ENCODE measurements at regions not wholly inside any gene's neighbourhood (a gene's known extent, or its start where the extent isn't known, plus 50 kb on each side); places are given as distances from the start of the nearest gene placed in this dataset.

DNA sequence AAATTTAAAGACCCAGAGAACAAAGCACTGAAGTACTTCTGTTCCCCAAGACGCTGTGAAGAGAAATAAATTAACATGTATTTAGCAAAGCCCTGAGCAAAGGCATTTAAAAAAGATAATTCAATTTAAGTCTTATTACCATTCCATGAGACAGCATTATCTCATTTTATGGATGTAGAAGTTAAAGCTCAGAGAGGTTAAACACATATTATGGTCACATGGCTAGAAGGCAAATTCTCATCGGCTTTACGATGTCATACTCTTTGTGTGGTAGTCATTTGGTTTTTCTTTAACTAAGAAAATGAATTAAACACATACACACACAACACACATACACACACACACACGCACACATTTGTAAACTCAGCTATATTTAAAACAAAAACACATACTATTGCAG lies 262.7 kb downstream of the HS3ST1 start:
- Histone ChIP-seq H4K5ac (ENCODE audit: low read length) (no peak overlapping the region), H3K27ac (ENCODE audit: low read depth, low read length) (no peak overlapping the region), H3K56ac (ENCODE audit: low read length) (no peak overlapping the region), H3K4me2 (ENCODE audit: low read length) (no peak overlapping the region), H3K27me3 (ENCODE audit: insufficient read depth, low read length, poor library complexity) (no peaks in the 10 kb centered on the region), H2BK15ac (replicated peaks; ENCODE audit: low read depth) (no peak overlapping the region), H4K8ac (ENCODE audit: low read depth, low read length) (no peak overlapping the region), H3K36me3 (ENCODE audit: control insufficient read depth, insufficient read depth, low read length) (no peaks in the 10 kb centered on the region), H3K79me2 (ENCODE audit: control insufficient read depth, insufficient read depth, low read length) (no peaks in the 10 kb centered on the region), H3K9ac (ENCODE audit: low read length) (no peak overlapping the region), H3K18ac (ENCODE audit: low read length) (no peak overlapping the region), H3K4me3 (ENCODE audit: low read length) (no peak overlapping the region), H2AK5ac (ENCODE audit: low read length) (no peak overlapping the region), H3K4me1 (ENCODE audit: control insufficient read depth, low read depth, low read length) (peaks cover under 1% of the 10 kb centered on the region), H3K79me1 (ENCODE audit: low read length) (no peaks in the 10 kb centered on the region), H2BK120ac (ENCODE audit: low read depth, low read length) (no peak overlapping the region), H2BK5ac (ENCODE audit: low read length) (no peak overlapping the region), H3K4ac (ENCODE audit: low read depth, low read length) (no peak overlapping the region), H3K23ac (ENCODE audit: low read length) (no peak overlapping the region)
- DNase-seq, result no peak
- 100% methylated on average over 1 of the region's 4 CpGs for WGBS (ENCODE audit: extremely low coverage, insufficient coverage, low lambda C conversion rate)

DNA sequence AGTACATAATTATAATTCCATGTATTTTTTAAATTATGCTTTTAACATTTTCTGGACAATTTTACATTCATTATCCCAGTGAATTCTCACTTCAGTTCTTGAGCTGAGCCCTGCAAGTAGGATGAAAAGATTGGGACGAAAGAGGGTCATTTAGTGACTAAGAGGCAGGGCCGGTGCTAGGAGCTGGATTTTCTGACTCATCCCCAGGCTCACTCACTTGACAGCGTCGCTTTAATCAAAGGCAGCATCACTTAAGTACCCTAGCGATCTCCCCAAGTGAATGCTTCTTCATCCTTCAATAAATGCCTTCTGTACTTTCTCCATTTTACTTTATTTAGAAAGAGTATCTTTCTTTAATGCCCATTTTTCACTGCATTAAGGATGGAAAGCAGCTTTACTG lies 263.6 kb downstream of the HS3ST1 start:
- H3K9ac ChIP-seq (ENCODE audit: low read length), result no peak overlapping the region
- no peaks in the 10 kb centered on the region for H3K79me1 ChIP-seq (ENCODE audit: low read length)
- H3K56ac ChIP-seq (ENCODE audit: low read length), result no peak overlapping the region
- H3K18ac ChIP-seq (ENCODE audit: low read length), result no peak overlapping the region
- H2BK120ac ChIP-seq (ENCODE audit: low read depth, low read length), result no peak overlapping the region
- no peaks in the 10 kb centered on the region for H3K79me2 ChIP-seq (ENCODE audit: control insufficient read depth, insufficient read depth, low read length)
- H3K27me3 ChIP-seq (ENCODE audit: insufficient read depth, low read length, poor library complexity), result no peaks in the 10 kb centered on the region
- WGBS (ENCODE audit: extremely low coverage, insufficient coverage, low lambda C conversion rate), result no CpG with 5 or more reads among the region's 5 CpGs
- no peak overlapping the region for H4K5ac ChIP-seq (ENCODE audit: low read length)
- no peak overlapping the region for H3K23ac ChIP-seq (ENCODE audit: low read length)
- no peak overlapping the region for H3K27ac ChIP-seq (ENCODE audit: low read depth, low read length)
- H3K36me3 ChIP-seq (ENCODE audit: control insufficient read depth, insufficient read depth, low read length), result no peaks in the 10 kb centered on the region
- no peak overlapping the region for H3K4ac ChIP-seq (ENCODE audit: low read depth, low read length)
- no peak overlapping the region for H3K4me2 ChIP-seq (ENCODE audit: low read length)
- H2BK5ac ChIP-seq (ENCODE audit: low read length), result no peak overlapping the region
- H2BK15ac ChIP-seq (replicated peaks; ENCODE audit: low read depth), result no peak overlapping the region
- H4K8ac ChIP-seq (ENCODE audit: low read depth, low read length), result no peak overlapping the region
- DNase-seq, result peak; percentile 48
- no peak overlapping the region for H2AK5ac ChIP-seq (ENCODE audit: low read length)
- H3K4me3 ChIP-seq (ENCODE audit: low read length), result no peak overlapping the region
- peaks cover 3% of the 10 kb centered on the region for H3K4me1 ChIP-seq (ENCODE audit: control insufficient read depth, low read depth, low read length)

DNA sequence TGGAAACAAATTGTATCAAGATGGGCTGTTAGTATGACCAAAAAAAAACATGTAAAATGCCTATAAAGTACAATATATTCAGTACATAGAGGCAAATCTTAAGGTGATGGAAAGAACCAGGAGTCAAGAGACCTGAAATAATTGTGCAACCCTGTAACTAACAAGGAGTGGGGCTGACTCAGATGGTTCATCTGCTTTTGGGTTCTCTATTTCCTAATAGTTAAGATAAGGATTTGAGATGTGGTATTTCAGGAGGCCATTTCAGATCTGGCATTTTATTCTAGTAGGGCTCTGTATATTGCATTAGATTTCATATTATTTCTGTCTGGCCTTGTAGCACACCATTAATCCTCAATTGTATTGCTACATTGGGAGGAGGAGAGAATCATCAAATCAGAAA lies 268.4 kb downstream of the HS3ST1 start:
- no peak overlapping the region for H3K18ac ChIP-seq (ENCODE audit: low read length)
- no peak overlapping the region for H3K23ac ChIP-seq (ENCODE audit: low read length)
- no peak overlapping the region for H3K4me3 ChIP-seq (ENCODE audit: low read length)
- H3K79me1 ChIP-seq (ENCODE audit: low read length), result no peaks in the 10 kb centered on the region
- no peak for DNase-seq
- no peak overlapping the region for H4K8ac ChIP-seq (ENCODE audit: low read depth, low read length)
- H3K27ac ChIP-seq (ENCODE audit: low read depth, low read length), result no peak overlapping the region
- H2BK120ac ChIP-seq (ENCODE audit: low read depth, low read length), result no peak overlapping the region
- no peak overlapping the region for H3K9ac ChIP-seq (ENCODE audit: low read length)
- no peak overlapping the region for H2AK5ac ChIP-seq (ENCODE audit: low read length)
- no peak overlapping the region for H3K4ac ChIP-seq (ENCODE audit: low read depth, low read length)
- H3K27me3 ChIP-seq (ENCODE audit: insufficient read depth, low read length, poor library complexity), result no peaks in the 10 kb centered on the region
- H2BK15ac ChIP-seq (replicated peaks; ENCODE audit: low read depth), result no peak overlapping the region
- no peak overlapping the region for H2BK5ac ChIP-seq (ENCODE audit: low read length)
- H3K56ac ChIP-seq (ENCODE audit: low read length), result no peak overlapping the region
- no peak overlapping the region for H3K4me2 ChIP-seq (ENCODE audit: low read length)
- H3K79me2 ChIP-seq (ENCODE audit: control insufficient read depth, insufficient read depth, low read length), result no peaks in the 10 kb centered on the region
- H4K5ac ChIP-seq (ENCODE audit: low read length), result no peak overlapping the region
- H3K4me1 ChIP-seq (ENCODE audit: control insufficient read depth, low read depth, low read length), result peaks cover 3% of the 10 kb centered on the region
- H3K36me3 ChIP-seq (ENCODE audit: control insufficient read depth, insufficient read depth, low read length), result no peaks in the 10 kb centered on the region

DNA sequence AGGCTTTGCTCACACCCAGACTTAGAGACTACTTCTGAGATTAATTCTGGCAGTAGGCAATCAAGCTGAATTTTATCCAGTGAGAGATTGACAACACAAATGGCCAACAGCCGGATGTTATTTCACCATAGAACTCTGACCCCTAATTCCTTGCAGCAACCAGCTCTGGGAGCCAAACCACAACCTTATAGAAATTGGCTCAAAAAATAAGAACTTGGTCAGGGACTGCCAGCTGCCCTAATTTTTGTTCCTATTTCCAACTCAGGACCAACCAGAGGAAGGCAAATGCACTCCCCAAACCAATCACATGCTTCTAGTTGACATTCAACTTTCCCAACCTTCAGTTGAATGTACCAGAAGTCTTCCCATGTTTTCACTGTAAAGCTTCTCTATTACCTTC lies 269.7 kb downstream of the HS3ST1 start:
- Histone ChIP-seq H3K4ac (ENCODE audit: low read depth, low read length) (no peak overlapping the region), H3K27ac (ENCODE audit: low read depth, low read length) (no peak overlapping the region), H3K9ac (ENCODE audit: low read length) (no peak overlapping the region), H3K56ac (ENCODE audit: low read length) (no peak overlapping the region), H2BK120ac (ENCODE audit: low read depth, low read length) (no peak overlapping the region), H4K5ac (ENCODE audit: low read length) (no peak overlapping the region), H4K8ac (ENCODE audit: low read depth, low read length) (no peak overlapping the region), H3K4me1 (ENCODE audit: control insufficient read depth, low read depth, low read length) (peaks cover 3% of the 10 kb centered on the region), H3K18ac (ENCODE audit: low read length) (no peak overlapping the region), H3K23ac (ENCODE audit: low read length) (no peak overlapping the region), H3K79me1 (ENCODE audit: low read length) (no peaks in the 10 kb centered on the region), H3K79me2 (ENCODE audit: control insufficient read depth, insufficient read depth, low read length) (no peaks in the 10 kb centered on the region), H2BK5ac (ENCODE audit: low read length) (no peak overlapping the region), H2BK15ac (replicated peaks; ENCODE audit: low read depth) (no peak overlapping the region), H3K36me3 (ENCODE audit: control insufficient read depth, insufficient read depth, low read length) (no peaks in the 10 kb centered on the region), H3K4me3 (ENCODE audit: low read length) (no peak overlapping the region), H3K27me3 (ENCODE audit: insufficient read depth, low read length, poor library complexity) (no peaks in the 10 kb centered on the region), H3K4me2 (ENCODE audit: low read length) (no peak overlapping the region), H2AK5ac (ENCODE audit: low read length) (no peak overlapping the region)
- no CpG with 5 or more reads among the region's 1 CpG for WGBS (ENCODE audit: extremely low coverage, insufficient coverage, low lambda C conversion rate)
- DNase-seq, result no peak

DNA sequence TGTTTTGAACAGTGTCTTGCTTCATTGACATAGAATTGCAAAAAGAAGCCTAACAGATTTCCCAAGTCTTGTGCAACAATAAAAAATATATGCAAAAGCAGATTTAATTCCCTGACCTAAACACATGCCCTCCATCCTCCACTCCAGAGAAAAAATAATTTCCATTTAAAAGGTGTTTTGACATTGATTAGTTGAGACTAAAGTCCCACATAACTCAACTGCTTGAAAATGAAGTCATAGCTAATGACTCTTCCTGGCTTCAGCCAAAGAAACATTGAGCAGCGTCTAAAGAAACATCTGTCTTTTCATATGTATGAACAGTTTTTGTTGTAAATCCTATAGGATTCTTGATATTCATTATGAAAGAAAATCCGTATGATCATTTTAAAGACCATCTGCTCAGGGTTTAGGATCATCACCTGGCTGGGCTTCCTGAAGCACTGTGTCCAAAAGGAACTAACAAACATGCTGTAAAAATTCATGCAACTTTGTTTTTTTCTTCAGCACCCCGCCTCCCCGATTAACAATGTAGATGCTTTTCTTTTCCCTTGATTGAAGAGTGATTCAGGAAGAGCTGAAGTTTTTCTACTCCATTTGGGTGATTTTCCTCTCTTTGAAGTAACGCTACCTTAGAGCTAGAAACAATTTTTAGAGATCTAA lies 273.4 kb downstream of the HS3ST1 start:
- H3K27me3 ChIP-seq (ENCODE audit: insufficient read depth, low read length, poor library complexity), result no peaks in the 10 kb centered on the region
- H3K79me2 ChIP-seq (ENCODE audit: control insufficient read depth, insufficient read depth, low read length), result no peaks in the 10 kb centered on the region
- no peak overlapping the region for H4K8ac ChIP-seq (ENCODE audit: low read depth, low read length)
- no peak overlapping the region for H3K9ac ChIP-seq (ENCODE audit: low read length)
- H3K56ac ChIP-seq (ENCODE audit: low read length), result no peak overlapping the region
- H3K18ac ChIP-seq (ENCODE audit: low read length), result no peak overlapping the region
- WGBS (ENCODE audit: extremely low coverage, insufficient coverage, low lambda C conversion rate), result no CpG with 5 or more reads among the region's 5 CpGs
- no peak overlapping the region for H3K23ac ChIP-seq (ENCODE audit: low read length)
- H3K4me3 ChIP-seq (ENCODE audit: low read length), result no peak overlapping the region
- H2BK120ac ChIP-seq (ENCODE audit: low read depth, low read length), result no peak overlapping the region
- H3K4me1 ChIP-seq (ENCODE audit: control insufficient read depth, low read depth, low read length), result no peaks in the 10 kb centered on the region
- H3K79me1 ChIP-seq (ENCODE audit: low read length), result no peaks in the 10 kb centered on the region
- no peak for DNase-seq
- no peak overlapping the region for H2BK5ac ChIP-seq (ENCODE audit: low read length)
- H3K4me2 ChIP-seq (ENCODE audit: low read length), result no peak overlapping the region
- H4K5ac ChIP-seq (ENCODE audit: low read length), result no peak overlapping the region
- H3K36me3 ChIP-seq (ENCODE audit: control insufficient read depth, insufficient read depth, low read length), result no peaks in the 10 kb centered on the region
- no peak overlapping the region for H2BK15ac ChIP-seq (replicated peaks; ENCODE audit: low read depth)
- no peak overlapping the region for H3K27ac ChIP-seq (ENCODE audit: low read depth, low read length)
- no peak overlapping the region for H3K4ac ChIP-seq (ENCODE audit: low read depth, low read length)
- H2AK5ac ChIP-seq (ENCODE audit: low read length), result no peak overlapping the region

DNA sequence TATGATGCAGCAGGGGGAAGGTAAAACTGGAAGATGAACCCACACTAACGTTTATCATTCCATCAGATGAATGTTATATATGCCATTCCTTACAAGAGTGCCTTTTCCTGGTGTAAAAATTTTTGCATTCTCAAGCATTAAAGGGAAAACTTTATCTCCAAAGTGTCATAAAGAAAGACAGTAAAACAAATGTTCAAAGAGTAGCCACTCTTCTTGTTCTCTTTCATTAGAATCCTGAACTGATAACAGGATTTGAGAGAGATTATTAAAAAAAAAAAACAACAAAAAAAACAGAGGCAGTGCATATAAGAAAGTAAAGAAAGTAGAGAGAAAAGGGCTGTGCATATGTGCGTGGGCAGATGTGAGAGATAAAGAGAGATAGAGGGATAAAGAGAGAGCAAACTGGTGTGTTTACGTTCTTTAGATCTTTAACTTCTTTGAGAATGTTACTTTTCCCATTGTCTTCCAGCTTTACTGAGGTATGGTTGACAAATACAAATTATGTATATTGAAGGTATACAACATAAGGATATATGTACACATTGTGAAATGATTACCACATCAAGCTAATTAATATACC lies 275.4 kb downstream of the HS3ST1 start:
- H3K79me1 ChIP-seq (ENCODE audit: low read length), result no peaks in the 10 kb centered on the region
- no peak overlapping the region for H3K4me2 ChIP-seq (ENCODE audit: low read length)
- no peak overlapping the region for H3K9ac ChIP-seq (ENCODE audit: low read length)
- no peak overlapping the region for H3K4me3 ChIP-seq (ENCODE audit: low read length)
- no peaks in the 10 kb centered on the region for H3K36me3 ChIP-seq (ENCODE audit: control insufficient read depth, insufficient read depth, low read length)
- no peaks in the 10 kb centered on the region for H3K4me1 ChIP-seq (ENCODE audit: control insufficient read depth, low read depth, low read length)
- H4K8ac ChIP-seq (ENCODE audit: low read depth, low read length), result no peak overlapping the region
- H3K56ac ChIP-seq (ENCODE audit: low read length), result no peak overlapping the region
- H3K23ac ChIP-seq (ENCODE audit: low read length), result no peak overlapping the region
- no peak overlapping the region for H2BK15ac ChIP-seq (replicated peaks; ENCODE audit: low read depth)
- DNase-seq, result no peak
- no peak overlapping the region for H3K4ac ChIP-seq (ENCODE audit: low read depth, low read length)
- no peaks in the 10 kb centered on the region for H3K27me3 ChIP-seq (ENCODE audit: insufficient read depth, low read length, poor library complexity)
- H4K5ac ChIP-seq (ENCODE audit: low read length), result no peak overlapping the region
- no peak overlapping the region for H3K27ac ChIP-seq (ENCODE audit: low read depth, low read length)
- H3K18ac ChIP-seq (ENCODE audit: low read length), result no peak overlapping the region
- H3K79me2 ChIP-seq (ENCODE audit: control insufficient read depth, insufficient read depth, low read length), result no peaks in the 10 kb centered on the region
- WGBS (ENCODE audit: extremely low coverage, insufficient coverage, low lambda C conversion rate), result 100% methylated on average over 1 of the region's 3 CpGs
- H2BK120ac ChIP-seq (ENCODE audit: low read depth, low read length), result no peak overlapping the region
- no peak overlapping the region for H2AK5ac ChIP-seq (ENCODE audit: low read length)
- no peak overlapping the region for H2BK5ac ChIP-seq (ENCODE audit: low read length)

All from mesendoderm (in vitro differentiated cells).